Progenitor cell of endocrine pancreas (in vitro differentiated cells): ENCODE measurements at regions not wholly inside any gene's neighbourhood (a gene's known extent, or its start where the extent isn't known, plus 50 kb on each side); places are given as distances from the start of the nearest gene placed in this dataset.

Experiments used
- DNase-seq: peaks from one replicate; pipeline ENCODE4 v3.0.0; 2021; ENCODE audit warnings: low spot score; ENCODE audit not compliant: unreplicated experiment
- H3K27ac Mint-ChIP-seq: 2 replicates; pipeline ENCODE4 v1.8.0; 2021; ENCODE audit warnings: mild to moderate bottlenecking, moderate library complexity, mixed read lengths
- H3K27me3 Mint-ChIP-seq: 2 replicates; pipeline ENCODE4 v1.8.0; 2021; ENCODE audit warnings: mixed read lengths
- H3K36me3 Mint-ChIP-seq: 2 replicates; pipeline ENCODE4 v1.8.0; 2022; ENCODE audit warnings: mixed read lengths; ENCODE audit not compliant: insufficient read depth
- H3K4me1 Mint-ChIP-seq: 2 replicates; pipeline ENCODE4 v1.8.0; 2021; ENCODE audit warnings: low read depth, mixed read lengths
- H3K4me3 Mint-ChIP-seq: 2 replicates; pipeline ENCODE4 v1.8.0; 2021; ENCODE audit warnings: low read depth, mild to moderate bottlenecking, moderate library complexity, mixed read lengths
- H3K9me3 Mint-ChIP-seq: 2 replicates; pipeline ENCODE4 v1.8.0; 2021; ENCODE audit warnings: low read depth, mixed read lengths
- CTCF ChIP-seq: fragments of 200-600 bp; sonication (generic); IDR thresholded peaks from one replicate; pipeline ENCODE4 v1.5.0; 2021; ENCODE audit warnings: antibody characterized with exemption, mild to moderate bottlenecking; ENCODE audit not compliant: unreplicated experiment

GRCh38 chr19:28285917-28286316 is 927.0 kb downstream of the UQCRFS1 start:
- H3K4me1 Mint-ChIP-seq, result peaks cover 32% of the 10 kb centered on the region
- no peak overlapping the region for H3K27ac Mint-ChIP-seq
- no peaks in the 10 kb centered on the region for H3K36me3 Mint-ChIP-seq
- no peak overlapping the region for H3K4me3 Mint-ChIP-seq
- no peak for TF ChIP-seq CTCF
- no peak for DNase-seq
- peaks cover 18% of the 10 kb centered on the region for H3K27me3 Mint-ChIP-seq
- peaks cover 10% of the 10 kb centered on the region for H3K9me3 Mint-ChIP-seq

- Mint-ChIP-seq H3K9me3 (peaks cover 10% of the 10 kb centered on the region), H3K4me3 (no peak overlapping the region), H3K36me3 (no peaks in the 10 kb centered on the region), H3K27me3 (peaks cover 18% of the 10 kb centered on the region), H3K27ac (no peak overlapping the region), H3K4me1 (peaks cover 27% of the 10 kb centered on the region)
- no peak for DNase-seq
- TF ChIP-seq CTCF, result no peak
Observed at GRCh38 chr19:28285078-28285477, 927.9 kb downstream of the UQCRFS1 start.

- TF ChIP-seq CTCF, result no peak
- peaks cover 21% of the 10 kb centered on the region for H3K4me1 Mint-ChIP-seq
- peaks cover 10% of the 10 kb centered on the region for H3K9me3 Mint-ChIP-seq
- H3K36me3 Mint-ChIP-seq, result no peaks in the 10 kb centered on the region
- no peak for DNase-seq
- no peak overlapping the region for H3K4me3 Mint-ChIP-seq
- H3K27me3 Mint-ChIP-seq, result peaks cover 18% of the 10 kb centered on the region
- H3K27ac Mint-ChIP-seq, result no peak overlapping the region
Observed at GRCh38 chr19:28284389-28284788, 928.6 kb downstream of the UQCRFS1 start.

- no peaks in the 10 kb centered on the region for H3K36me3 Mint-ChIP-seq
- TF ChIP-seq CTCF, result no peak
- peaks cover 18% of the 10 kb centered on the region for H3K27me3 Mint-ChIP-seq
- no peak for DNase-seq
- H3K4me1 Mint-ChIP-seq, result peaks cover 13% of the 10 kb centered on the region
- H3K4me3 Mint-ChIP-seq, result no peak overlapping the region
- peaks cover 10% of the 10 kb centered on the region for H3K9me3 Mint-ChIP-seq
- no peak overlapping the region for H3K27ac Mint-ChIP-seq
Observed at GRCh38 chr19:28283592-28283991, 929.4 kb downstream of the UQCRFS1 start.

GRCh38 chr19:28281676-28282075 is 931.3 kb downstream of the UQCRFS1 start:
- no peak for TF ChIP-seq CTCF
- DNase-seq, result no peak
- Mint-ChIP-seq H3K27me3 (peaks cover 18% of the 10 kb centered on the region), H3K4me1 (no peaks in the 10 kb centered on the region), H3K27ac (no peak overlapping the region), H3K4me3 (no peak overlapping the region), H3K36me3 (no peaks in the 10 kb centered on the region), H3K9me3 (peaks cover 10% of the 10 kb centered on the region)
